ENCODE measurements at regions not wholly inside any gene's neighbourhood (a gene's known extent, or its start where the extent isn't known, plus 50 kb on each side); places are given as distances from the start of the nearest gene placed in this dataset.

- 95% methylated on average over 4 of the region's 4 CpGs for WGBS
- no peak overlapping the region for H3K9ac ChIP-seq (ENCODE audit: low read depth, low read length)
- peaks cover 26% of the 10 kb centered on the region for H3K4me1 ChIP-seq (ENCODE audit: insufficient read depth, low read length)
- H3K27ac ChIP-seq (ENCODE audit: low read depth, low read length) = no peak overlapping the region
- no peak overlapping the region for H3K4me3 ChIP-seq (ENCODE audit: low read length)
- peaks cover 5% of the 10 kb centered on the region; the same call in 1 of the 2 replicates for H3K9me3 ChIP-seq (ENCODE audit: insufficient read depth, low read depth, low read length)
- H3K27me3 ChIP-seq (ENCODE audit: insufficient read depth, low read length) = no peaks in the 10 kb centered on the region
- H3K36me3 ChIP-seq (ENCODE audit: insufficient read depth, low read length) = no peaks in the 10 kb centered on the region
Measured at GRCh38 chr9:129330711-129331492, 152.8 kb upstream of the IER5L start.

- Histone ChIP-seq H3K27ac (ENCODE audit: low read depth, low read length) (no peak overlapping the region), H3K4me3 (ENCODE audit: low read length) (no peak overlapping the region), H3K9ac (ENCODE audit: low read depth, low read length) (no peak overlapping the region), H3K9me3 (ENCODE audit: insufficient read depth, low read depth, low read length) (peaks cover 5% of the 10 kb centered on the region; the same call in 1 of the 2 replicates), H3K27me3 (ENCODE audit: insufficient read depth, low read length) (no peaks in the 10 kb centered on the region), H3K36me3 (ENCODE audit: insufficient read depth, low read length) (no peaks in the 10 kb centered on the region), H3K4me1 (ENCODE audit: insufficient read depth, low read length) (peaks cover 5% of the 10 kb centered on the region; the same call in 1 of the 2 replicates)
- 88% methylated on average over 13 of the region's 13 CpGs for WGBS
Measured at GRCh38 chr9:129328355-129329042, 150.4 kb upstream of the IER5L start.

GRCh38 chr9:129327552-129328328 lies 149.7 kb upstream of the IER5L start:
- Histone ChIP-seq H3K9ac (ENCODE audit: low read depth, low read length) (no peak overlapping the region), H3K4me3 (ENCODE audit: low read length) (no peak overlapping the region), H3K9me3 (ENCODE audit: insufficient read depth, low read depth, low read length) (peaks cover 5% of the 10 kb centered on the region; the same call in 1 of the 2 replicates), H3K27ac (ENCODE audit: low read depth, low read length) (no peak overlapping the region), H3K36me3 (ENCODE audit: insufficient read depth, low read length) (no peaks in the 10 kb centered on the region), H3K27me3 (ENCODE audit: insufficient read depth, low read length) (no peaks in the 10 kb centered on the region), H3K4me1 (ENCODE audit: insufficient read depth, low read length) (peaks cover 3% of the 10 kb centered on the region; the same call in 1 of the 2 replicates)
- 83% methylated on average over 8 of the region's 9 CpGs for WGBS

GRCh38 chr9:129326061-129327005 lies 148.3 kb upstream of the IER5L start:
- Histone ChIP-seq H3K36me3 (ENCODE audit: insufficient read depth, low read length) (no peaks in the 10 kb centered on the region), H3K27me3 (ENCODE audit: insufficient read depth, low read length) (no peaks in the 10 kb centered on the region), H3K27ac (ENCODE audit: low read depth, low read length) (no peak overlapping the region), H3K9ac (ENCODE audit: low read depth, low read length) (no peak overlapping the region), H3K4me1 (ENCODE audit: insufficient read depth, low read length) (peaks cover 3% of the 10 kb centered on the region; the same call in 1 of the 2 replicates), H3K4me3 (ENCODE audit: low read length) (no peak overlapping the region), H3K9me3 (ENCODE audit: insufficient read depth, low read depth, low read length) (peaks cover 5% of the 10 kb centered on the region; the same call in 1 of the 2 replicates)
- 91% methylated on average over 13 of the region's 13 CpGs for WGBS

- no peaks in the 10 kb centered on the region for H3K9me3 ChIP-seq (ENCODE audit: insufficient read depth, low read depth, low read length)
- H3K4me3 ChIP-seq (ENCODE audit: low read length) = no peak overlapping the region
- peaks cover 4% of the 10 kb centered on the region; the same call in 1 of the 2 replicates for H3K27me3 ChIP-seq (ENCODE audit: insufficient read depth, low read length)
- H3K4me1 ChIP-seq (ENCODE audit: insufficient read depth, low read length) = peaks cover 11% of the 10 kb centered on the region
- 89% methylated on average over 7 of the region's 7 CpGs for WGBS
- H3K27ac ChIP-seq (ENCODE audit: low read depth, low read length) = no peak overlapping the region
- H3K36me3 ChIP-seq (ENCODE audit: insufficient read depth, low read length) = no peaks in the 10 kb centered on the region
- H3K9ac ChIP-seq (ENCODE audit: low read depth, low read length) = no peak overlapping the region
Measured at GRCh38 chr9:129324808-129325502, 146.9 kb upstream of the IER5L start.

- Histone ChIP-seq H3K4me1 (ENCODE audit: insufficient read depth, low read length) (peaks cover 11% of the 10 kb centered on the region), H3K27ac (ENCODE audit: low read depth, low read length) (no peak overlapping the region), H3K36me3 (ENCODE audit: insufficient read depth, low read length) (no peaks in the 10 kb centered on the region), H3K4me3 (ENCODE audit: low read length) (no peak overlapping the region), H3K9ac (ENCODE audit: low read depth, low read length) (no peak overlapping the region), H3K27me3 (ENCODE audit: insufficient read depth, low read length) (peaks cover 4% of the 10 kb centered on the region; the same call in 1 of the 2 replicates), H3K9me3 (ENCODE audit: insufficient read depth, low read depth, low read length) (no peaks in the 10 kb centered on the region)
- 87% methylated on average over 13 of the region's 13 CpGs for WGBS
Measured at GRCh38 chr9:129323999-129324553, 146.0 kb upstream of the IER5L start.

- Histone ChIP-seq H3K27me3 (ENCODE audit: insufficient read depth, low read length) (peaks cover 4% of the 10 kb centered on the region; the same call in 1 of the 2 replicates), H3K27ac (ENCODE audit: low read depth, low read length) (no peak overlapping the region), H3K4me3 (ENCODE audit: low read length) (no peak overlapping the region), H3K9me3 (ENCODE audit: insufficient read depth, low read depth, low read length) (no peaks in the 10 kb centered on the region), H3K9ac (ENCODE audit: low read depth, low read length) (no peak overlapping the region), H3K4me1 (ENCODE audit: insufficient read depth, low read length) (peaks cover 11% of the 10 kb centered on the region), H3K36me3 (ENCODE audit: insufficient read depth, low read length) (no peaks in the 10 kb centered on the region)
- 81% methylated on average over 6 of the region's 6 CpGs for WGBS
Measured at GRCh38 chr9:129323376-129323998, 145.4 kb upstream of the IER5L start.

GRCh38 chr9:129322641-129323375 lies 144.7 kb upstream of the IER5L start:
- Histone ChIP-seq H3K4me3 (ENCODE audit: low read length) (no peak overlapping the region), H3K27ac (ENCODE audit: low read depth, low read length) (no peak overlapping the region), H3K4me1 (ENCODE audit: insufficient read depth, low read length) (peaks cover 11% of the 10 kb centered on the region), H3K9me3 (ENCODE audit: insufficient read depth, low read depth, low read length) (no peaks in the 10 kb centered on the region), H3K27me3 (ENCODE audit: insufficient read depth, low read length) (peaks cover 4% of the 10 kb centered on the region; the same call in 1 of the 2 replicates), H3K9ac (ENCODE audit: low read depth, low read length) (no peak overlapping the region), H3K36me3 (ENCODE audit: insufficient read depth, low read length) (no peaks in the 10 kb centered on the region)
- 87% methylated on average over 17 of the region's 17 CpGs for WGBS

- H3K27me3 ChIP-seq (ENCODE audit: insufficient read depth, low read length) = peaks cover 4% of the 10 kb centered on the region; the same call in 1 of the 2 replicates
- H3K27ac ChIP-seq (ENCODE audit: low read depth, low read length) = no peak overlapping the region
- whole genome bisulfite sequencing = 90% methylated on average over 7 of the region's 7 CpGs
- no peak overlapping the region for H3K9ac ChIP-seq (ENCODE audit: low read depth, low read length)
- no peaks in the 10 kb centered on the region for H3K36me3 ChIP-seq (ENCODE audit: insufficient read depth, low read length)
- no peaks in the 10 kb centered on the region for H3K9me3 ChIP-seq (ENCODE audit: insufficient read depth, low read depth, low read length)
- H3K4me1 ChIP-seq (ENCODE audit: insufficient read depth, low read length) = peaks cover 8% of the 10 kb centered on the region
- no peak overlapping the region for H3K4me3 ChIP-seq (ENCODE audit: low read length)
Measured at GRCh38 chr9:129322022-129322621, 144.1 kb upstream of the IER5L start.
